Parathyroid adenoma (tissue), 2 donors: ENCODE measurements at regions not wholly inside any gene's neighbourhood (a gene's known extent, or its start where the extent isn't known, plus 50 kb on each side); places are given as distances from the start of the nearest gene placed in this dataset.

Source experiments
- H2AFZ ChIP-seq: fragments of 300-600 bp; sonication (generic); one replicate; pipeline ENCODE4 v1.7.0; 2017; ENCODE audit warnings: antibody characterized with exemption, mild to moderate bottlenecking
- H3K27ac ChIP-seq: fragments of 300-600 bp; sonication (generic); one replicate; pipeline ENCODE4 v1.7.0; 2017
- H3K27me3 ChIP-seq: fragments of 300-600 bp; sonication (generic); one replicate; pipeline ENCODE4 v1.7.0; 2017; ENCODE audit warnings: low read length; ENCODE audit not compliant: control insufficient read depth, insufficient read depth
- H3K36me3 ChIP-seq: fragments of 300-600 bp; sonication (generic); one replicate; pipeline ENCODE4 v1.7.0; 2017; ENCODE audit warnings: low read length; ENCODE audit not compliant: control insufficient read depth, insufficient read depth
- H3K4me1 ChIP-seq: fragments of 300-600 bp; sonication (generic); one replicate; pipeline ENCODE4 v1.7.0; 2017; ENCODE audit warnings: control low read depth
- H3K4me2 ChIP-seq: fragments of 300-600 bp; sonication (generic); one replicate; pipeline ENCODE4 v1.7.0; 2017; ENCODE audit warnings: low read length
- H3K4me3 ChIP-seq: fragments of 300-600 bp; sonication (generic); one replicate; pipeline ENCODE4 v1.7.0; 2017; ENCODE audit warnings: low read depth, low read length
- H3K79me2 ChIP-seq: fragments of 300-600 bp; sonication (generic); one replicate; pipeline ENCODE4 v1.7.0; 2017; ENCODE audit warnings: control low read depth
- H3K9ac ChIP-seq: fragments of 300-600 bp; sonication (generic); one replicate; pipeline ENCODE4 v1.7.0; 2017; ENCODE audit warnings: mild to moderate bottlenecking
- H3K9me3 ChIP-seq: fragments of 300-600 bp; sonication (generic); one replicate; pipeline ENCODE4 v1.7.0; 2017; ENCODE audit warnings: low read length; ENCODE audit not compliant: control insufficient read depth
- CTCF ChIP-seq: fragments of 300-600 bp; sonication (generic); IDR thresholded peaks from one replicate; pipeline ENCODE4 v1.7.0; 2017; ENCODE audit warnings: antibody characterized with exemption, mild to moderate bottlenecking
- donor health status: primary hyperparathyroidism.

- H3K4me3 ChIP-seq, result no peak overlapping the region
- H3K9ac ChIP-seq, result no peak overlapping the region
- no peak overlapping the region for H3K27ac ChIP-seq
- no peaks in the 10 kb centered on the region for H3K79me2 ChIP-seq
- no peak for TF ChIP-seq CTCF
- no peaks in the 10 kb centered on the region for H3K4me1 ChIP-seq
- no peaks in the 10 kb centered on the region for H3K27me3 ChIP-seq
- H3K4me2 ChIP-seq, result no peak overlapping the region
- no peaks in the 10 kb centered on the region for H3K9me3 ChIP-seq
- H3K36me3 ChIP-seq, result no peaks in the 10 kb centered on the region
- H2AFZ ChIP-seq, result no peak overlapping the region
These were observed 234.2 kb downstream of the BRD1 start for GRCh38 chr22:49593509-49593908.

- Histone ChIP-seq H3K9me3 (no peaks in the 10 kb centered on the region), H3K27ac (peak overlapping the region; percentile 1), H3K36me3 (no peaks in the 10 kb centered on the region), H3K79me2 (no peaks in the 10 kb centered on the region), H3K4me2 (no peak overlapping the region), H3K4me1 (no peaks in the 10 kb centered on the region), H3K9ac (no peak overlapping the region), H3K27me3 (no peaks in the 10 kb centered on the region), H2AFZ (no peak overlapping the region), H3K4me3 (no peak overlapping the region)
- no peak for TF ChIP-seq CTCF
These were observed 234.7 kb downstream of the BRD1 start for GRCh38 chr22:49592780-49593501.

- no peak overlapping the region for H3K4me2 ChIP-seq
- no peaks in the 10 kb centered on the region for H3K36me3 ChIP-seq
- no peaks in the 10 kb centered on the region for H3K9me3 ChIP-seq
- H3K27me3 ChIP-seq, result no peaks in the 10 kb centered on the region
- H3K4me3 ChIP-seq, result no peak overlapping the region
- H3K79me2 ChIP-seq, result no peaks in the 10 kb centered on the region
- no peak overlapping the region for H3K27ac ChIP-seq
- no peak overlapping the region for H3K9ac ChIP-seq
- no peak overlapping the region for H2AFZ ChIP-seq
- no peak for TF ChIP-seq CTCF
- H3K4me1 ChIP-seq, result no peaks in the 10 kb centered on the region
These were observed 236.7 kb downstream of the BRD1 start for GRCh38 chr22:49590851-49591445.

- Histone ChIP-seq H3K4me1 (no peaks in the 10 kb centered on the region), H3K36me3 (no peaks in the 10 kb centered on the region), H3K79me2 (no peaks in the 10 kb centered on the region)
These were observed 237.3 kb downstream of the BRD1 start for GRCh38 chr22:49590381-49590780.

More at GRCh38 chr22:49590381-49590780, 237.3 kb downstream of the BRD1 start:
- H3K9me3 ChIP-seq, result no peaks in the 10 kb centered on the region
- no peak overlapping the region for H3K4me2 ChIP-seq
- no peak overlapping the region for H3K4me3 ChIP-seq
- H3K9ac ChIP-seq, result no peak overlapping the region
- no peak overlapping the region for H2AFZ ChIP-seq
- no peak overlapping the region for H3K27ac ChIP-seq
- no peak for TF ChIP-seq CTCF
- no peaks in the 10 kb centered on the region for H3K27me3 ChIP-seq
